ENCODE measurements at regions not wholly inside any gene's neighbourhood (a gene's known extent, or its start where the extent isn't known, plus 50 kb on each side); places are given as distances from the start of the nearest gene placed in this dataset.

DNA sequence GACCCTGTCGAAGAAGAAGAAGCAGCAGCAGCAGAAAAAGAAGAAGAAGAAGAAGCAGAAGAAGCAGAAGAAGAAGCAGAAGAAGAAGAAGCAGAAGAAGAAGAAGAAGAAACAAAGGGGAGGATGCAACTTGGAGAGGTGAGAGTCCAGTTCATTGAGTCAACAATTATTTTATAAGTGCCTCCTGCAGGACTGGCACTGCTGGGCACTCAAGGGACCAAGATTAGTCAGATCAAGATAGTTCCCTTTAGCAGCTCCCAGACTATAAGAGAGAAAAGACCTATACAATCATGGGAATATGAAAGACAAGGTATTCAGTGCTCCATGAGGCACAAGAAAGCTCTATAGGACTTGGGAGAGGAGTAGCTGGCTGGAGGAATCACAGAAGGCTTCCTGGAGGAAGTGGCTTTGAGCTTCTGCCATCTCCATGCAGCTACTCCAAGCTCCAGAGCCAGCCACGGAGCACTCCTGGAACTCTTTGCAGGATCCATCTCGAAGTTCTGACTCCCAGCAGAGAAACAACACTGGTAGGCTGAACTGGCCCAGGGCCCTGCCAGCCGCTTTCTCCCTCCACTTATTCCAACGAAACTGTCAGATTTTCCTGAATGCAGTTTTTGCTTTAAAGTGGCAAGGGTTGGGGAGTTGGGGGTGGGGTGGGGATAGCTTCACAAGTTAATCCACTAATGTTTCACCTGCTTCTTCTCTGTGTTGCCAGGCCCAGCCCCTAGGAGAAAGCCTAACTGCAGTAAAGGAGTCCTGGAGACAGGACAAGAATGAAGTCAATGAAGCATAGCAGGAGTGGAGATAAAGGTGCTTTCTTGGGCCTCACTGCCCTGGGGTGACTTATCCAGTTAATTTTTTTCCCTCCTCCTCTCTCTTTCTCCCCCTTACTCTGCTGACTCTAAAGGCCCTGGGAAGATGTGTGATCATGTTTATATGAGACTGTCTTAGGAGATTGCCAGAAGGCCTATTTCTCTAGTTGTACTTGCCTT lies 140.1 kb upstream of the PARP11 start:
- no peak for DNase-seq

DNA sequence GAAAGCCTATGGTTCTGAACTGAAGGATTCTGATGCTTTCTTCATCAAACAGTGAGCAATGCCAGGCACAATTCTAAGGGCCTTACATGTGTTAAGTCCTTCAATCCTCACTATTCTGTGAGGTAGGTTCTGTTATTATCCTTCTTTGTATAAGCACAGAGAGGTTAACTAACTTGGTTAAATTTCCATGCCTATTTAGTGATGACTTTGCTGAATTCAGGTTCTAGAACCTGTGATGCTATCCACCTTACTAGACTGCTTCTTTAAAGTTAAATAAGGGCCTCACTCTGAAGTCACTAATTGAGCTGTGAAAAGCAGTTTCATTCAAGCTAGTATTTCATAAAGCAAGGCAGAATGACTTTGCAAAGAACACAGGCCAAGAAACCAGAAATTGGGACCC lies 138.9 kb upstream of the PARP11 start:
- no peak for DNase-seq

DNA sequence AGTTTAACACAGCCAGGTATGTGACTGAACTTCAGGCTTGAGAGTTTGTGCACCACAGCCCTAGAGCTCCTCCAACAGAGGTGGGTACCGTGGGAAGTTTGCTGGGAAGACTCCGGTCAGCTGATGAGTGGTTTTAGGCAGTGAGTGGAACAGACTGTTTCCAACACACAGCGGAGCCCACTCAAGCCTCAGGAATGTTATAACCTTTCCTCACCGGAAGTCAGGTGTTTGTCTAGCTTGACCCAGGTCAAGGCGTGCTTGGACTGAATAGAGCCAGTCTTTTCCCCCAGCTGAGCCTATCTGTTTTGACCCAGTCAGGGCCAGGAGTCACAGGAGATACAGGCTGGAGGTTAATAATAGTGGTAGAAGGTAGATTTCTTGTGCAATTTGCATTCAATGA lies 138.4 kb upstream of the PARP11 start:
- DNase-seq, result no peak

DNA sequence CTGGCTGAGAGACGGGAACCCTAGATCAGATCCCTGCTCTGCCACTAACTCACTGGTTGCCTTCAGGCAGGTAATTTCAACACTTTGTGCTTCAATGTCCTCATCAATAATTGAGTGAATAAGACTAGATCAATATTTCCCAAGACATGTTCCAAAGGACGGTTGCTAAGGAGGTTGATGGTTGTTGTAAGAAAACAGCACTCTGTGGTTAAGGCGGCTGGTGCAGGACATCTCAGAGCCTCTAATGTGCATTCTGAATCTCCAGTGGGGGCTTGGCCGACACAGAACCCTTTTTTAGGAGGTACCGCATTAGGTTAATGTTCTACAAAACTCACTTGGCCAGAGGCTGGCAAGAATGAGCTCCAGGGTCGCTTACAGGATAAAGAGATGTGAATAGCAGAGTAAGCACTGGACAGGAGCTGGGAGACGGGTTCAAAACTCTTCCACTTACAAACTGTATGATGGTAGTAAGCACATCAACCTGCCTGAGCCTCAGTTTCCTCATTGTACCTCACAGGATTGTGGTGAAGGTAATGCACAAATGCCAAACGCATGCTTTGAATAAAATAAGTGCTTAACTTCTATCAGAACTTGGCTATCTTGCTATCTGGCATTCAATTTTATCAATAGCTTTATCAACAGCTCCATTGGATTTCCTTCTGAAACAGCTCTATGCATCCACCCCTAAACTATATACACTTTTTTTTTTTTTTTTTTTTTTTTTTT lies 136.9 kb upstream of the PARP11 start:
- DNase-seq, result no peak

DNA sequence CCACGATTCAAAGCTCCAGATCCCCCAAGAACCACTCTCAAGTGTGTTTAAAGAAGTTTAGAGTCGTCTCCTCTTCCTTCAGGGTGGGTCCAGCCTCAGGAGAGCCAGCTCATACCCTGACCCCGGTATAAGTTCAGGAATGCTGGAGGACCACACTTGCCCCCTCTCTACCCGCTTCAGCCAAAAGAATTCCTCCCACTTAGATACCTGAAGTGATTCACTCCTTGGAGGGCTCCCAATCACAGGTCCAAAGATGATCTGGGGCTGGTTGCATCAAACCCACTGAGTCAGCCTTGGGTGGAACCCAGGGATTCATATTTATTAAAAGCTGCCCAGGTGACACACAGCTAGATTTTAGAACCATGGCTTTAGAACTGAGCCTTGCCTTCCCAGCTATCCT lies 133.5 kb upstream of the PARP11 start:
- no peak for DNase-seq

DNA sequence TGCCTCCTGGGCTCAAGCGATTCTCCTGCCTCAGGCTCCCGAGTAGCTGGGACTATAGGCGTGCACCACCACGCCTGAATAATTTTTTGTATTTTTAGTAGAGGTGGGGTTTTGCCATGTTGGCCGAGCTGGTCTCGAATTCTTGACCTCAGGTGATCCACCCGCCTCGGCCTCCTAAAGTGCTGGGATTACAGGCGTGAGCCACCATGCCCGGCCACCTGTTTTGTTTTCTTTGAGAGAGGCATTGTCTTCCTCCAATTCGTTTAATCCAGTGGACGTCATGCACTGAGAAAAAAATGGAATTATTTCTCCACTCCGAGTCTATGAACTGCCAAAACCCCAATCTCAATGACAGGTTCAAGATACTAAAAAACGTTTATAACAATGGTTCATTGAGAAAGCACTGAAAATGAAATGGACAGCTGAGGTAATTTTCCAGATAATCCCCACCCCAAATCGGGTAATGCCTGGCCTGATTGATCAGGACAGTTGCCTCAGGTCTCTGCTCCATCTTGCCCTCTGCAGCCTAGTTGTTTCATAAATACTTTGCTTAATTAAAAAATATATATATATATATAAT lies 132.7 kb upstream of the PARP11 start:
- no peak for DNase-seq

DNA sequence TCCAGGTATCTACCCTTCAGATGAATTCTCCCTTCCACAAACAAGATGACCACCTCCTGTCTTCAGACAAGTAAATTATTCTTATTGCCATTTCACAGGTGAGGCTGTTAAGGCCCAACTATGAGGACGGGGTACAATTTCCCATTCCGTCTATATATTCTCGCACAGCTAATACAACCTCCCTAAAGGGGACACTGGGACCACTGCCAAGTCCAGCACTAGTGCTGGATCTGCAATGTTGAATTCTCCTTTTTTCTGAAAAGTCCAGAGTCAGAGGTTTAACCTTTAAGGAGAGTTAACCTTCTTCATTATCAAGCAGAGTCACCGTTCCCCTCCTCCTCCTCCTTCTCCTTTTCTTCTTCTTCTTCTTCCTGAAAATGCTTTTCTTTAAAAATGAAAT lies 130.4 kb upstream of the PARP11 start:
- no peak for DNase-seq

DNA sequence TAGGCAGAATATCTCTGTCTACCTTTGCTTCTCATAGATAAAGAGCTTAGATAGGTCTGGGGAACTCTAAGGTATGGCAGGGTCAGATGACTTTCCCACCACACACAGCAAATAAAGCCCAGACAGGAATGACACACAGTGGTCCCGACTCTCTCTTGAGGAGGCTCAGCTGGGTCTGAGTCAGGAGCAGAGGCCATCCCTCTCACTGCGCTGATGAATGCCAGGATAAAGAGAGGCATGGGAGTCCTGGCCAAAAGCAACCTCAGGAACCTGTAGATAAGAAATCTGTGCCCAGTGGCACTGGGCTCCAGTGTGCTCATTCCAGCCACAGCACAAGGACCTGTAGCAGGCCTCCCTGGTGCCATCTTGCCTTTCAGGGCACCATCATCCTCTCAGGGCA lies 129.4 kb upstream of the PARP11 start:
- no peak for DNase-seq

DNA sequence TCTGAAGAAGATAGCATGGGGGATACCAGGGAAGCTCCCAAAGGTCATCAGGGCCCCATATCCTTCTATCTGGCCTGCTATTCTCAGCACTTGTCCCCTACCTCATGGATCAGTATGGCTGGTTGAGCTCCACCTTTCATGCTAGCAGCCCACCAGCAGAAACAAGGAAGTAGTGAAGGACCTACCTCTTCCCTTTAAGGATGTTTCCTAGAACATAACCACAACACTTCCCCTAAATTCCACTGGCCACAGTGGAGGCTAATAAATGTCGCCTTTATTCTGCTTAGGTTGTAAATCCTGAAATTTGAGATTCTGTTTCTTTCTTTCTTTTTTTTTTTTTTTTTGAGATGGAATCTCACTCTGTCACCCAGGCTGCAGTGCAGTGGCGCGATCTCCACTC lies 128.6 kb upstream of the PARP11 start:
- DNase-seq, result no peak

DNA sequence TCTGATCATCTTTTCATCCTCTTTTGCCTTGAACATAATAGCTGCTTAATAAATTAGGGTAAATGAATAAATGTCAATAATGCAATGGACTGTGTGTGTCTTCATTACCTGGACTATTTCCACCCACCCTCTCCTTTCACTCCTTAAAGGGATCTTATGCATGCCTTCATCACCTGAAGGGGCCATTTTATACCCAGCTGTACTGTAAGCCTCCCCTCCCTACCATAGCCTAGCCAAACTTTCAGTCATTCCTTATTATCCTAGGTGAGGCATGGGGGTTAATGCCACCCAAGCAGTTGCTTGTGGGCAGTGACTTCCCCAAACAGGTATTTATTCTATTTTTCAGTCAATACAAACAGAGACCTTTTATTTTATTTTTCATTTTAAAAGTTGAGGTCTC lies 127.8 kb upstream of the PARP11 start:
- no peak for DNase-seq

DNA sequence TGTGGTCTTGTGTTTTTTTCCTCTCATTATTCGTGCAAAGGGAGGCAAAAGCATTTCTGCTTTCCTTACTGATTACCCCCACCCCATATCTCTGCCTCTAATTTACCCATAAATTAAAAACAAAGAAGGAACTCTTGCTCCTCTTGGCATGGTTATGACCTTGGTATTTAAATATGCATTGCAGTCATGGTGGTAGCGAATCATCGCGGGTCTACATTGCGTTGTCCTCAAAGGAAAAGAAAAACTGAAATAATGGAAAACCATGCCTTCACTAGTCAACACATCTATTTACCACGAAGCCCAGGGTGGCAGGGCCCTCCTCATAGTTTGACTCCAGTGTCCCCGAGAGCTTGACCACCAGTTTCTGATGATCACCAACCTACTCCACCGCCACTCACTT lies 126.7 kb upstream of the PARP11 start:
- DNase-seq, result no peak

DNA sequence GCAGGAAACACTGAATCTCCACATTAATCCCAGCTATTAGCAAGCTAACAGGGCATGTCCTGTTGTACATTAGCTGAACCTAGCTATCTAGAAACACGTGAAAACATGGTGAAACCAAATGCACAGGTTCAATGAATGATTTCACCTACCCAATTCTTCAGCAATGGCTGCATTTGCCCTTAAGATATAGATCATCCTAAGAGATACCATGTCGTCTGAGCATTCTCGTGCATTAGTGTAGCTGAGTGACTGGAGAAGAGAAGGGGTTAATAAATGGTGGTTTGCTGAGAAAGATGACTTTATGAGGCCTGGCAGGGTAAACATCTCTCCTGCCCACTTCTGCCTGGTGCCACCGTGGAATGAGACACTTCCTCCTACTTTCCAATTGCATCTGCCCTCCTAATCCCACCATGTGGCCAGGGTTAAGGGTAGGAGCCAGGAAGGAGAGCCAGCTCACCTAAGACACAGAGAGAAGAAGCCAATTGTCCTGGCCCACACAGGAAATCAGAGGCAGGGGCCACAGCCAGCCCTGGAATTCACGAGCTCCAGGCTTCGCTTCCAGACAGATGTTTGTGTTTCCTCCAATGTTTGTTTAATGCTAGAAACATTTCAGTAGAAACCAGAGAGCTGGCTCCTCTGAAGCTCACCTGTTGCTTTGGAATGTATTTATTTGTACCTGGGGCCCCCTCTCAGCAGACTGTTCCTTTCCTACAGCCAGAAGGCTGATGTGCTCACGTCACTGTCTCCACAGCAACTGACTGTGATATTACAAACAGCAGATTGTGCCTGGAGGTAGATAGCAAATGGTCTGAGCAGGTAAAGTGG lies 126.0 kb upstream of the PARP11 start:
- no peak for DNase-seq

DNA sequence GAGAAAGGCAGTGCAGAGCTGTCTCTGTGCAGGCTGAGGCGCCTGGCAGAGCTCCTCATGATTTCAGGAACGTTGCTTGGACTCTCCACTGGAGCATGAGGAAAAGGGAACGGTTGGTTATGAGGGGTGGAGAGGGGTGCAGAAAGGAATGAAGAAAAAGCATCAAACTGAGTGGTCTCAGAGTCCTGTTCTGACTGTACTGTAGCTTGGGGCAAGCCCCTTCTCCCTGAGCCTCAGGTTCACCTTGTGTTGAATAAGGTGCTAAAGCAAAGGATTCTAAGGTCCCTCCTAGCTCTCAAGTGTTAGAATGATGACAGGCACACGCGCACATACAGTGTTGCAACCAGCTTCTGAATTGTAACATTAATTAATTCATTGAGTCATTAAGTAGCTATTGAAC lies 125.2 kb upstream of the PARP11 start:
- no peak for DNase-seq

DNA sequence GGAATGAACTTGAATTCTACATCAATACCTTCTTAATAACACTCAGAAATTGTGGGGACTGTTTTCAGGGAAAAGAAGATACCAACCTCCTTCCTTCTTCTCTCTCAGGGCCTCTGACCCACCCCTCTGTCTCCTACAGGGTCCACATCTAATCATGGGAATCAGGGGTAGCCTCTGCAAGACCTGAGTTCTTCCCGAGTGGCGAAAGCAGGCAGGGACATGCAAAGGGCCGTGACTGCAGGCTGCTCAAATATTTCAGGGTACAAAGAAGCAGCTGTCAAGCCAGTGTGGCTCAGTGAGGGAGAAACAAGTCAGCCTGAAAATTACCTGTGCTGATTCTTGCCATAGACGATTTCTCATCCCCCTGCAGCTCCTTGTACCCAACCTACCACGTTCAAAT lies 123.1 kb upstream of the PARP11 start:
- no peak for DNase-seq

DNA sequence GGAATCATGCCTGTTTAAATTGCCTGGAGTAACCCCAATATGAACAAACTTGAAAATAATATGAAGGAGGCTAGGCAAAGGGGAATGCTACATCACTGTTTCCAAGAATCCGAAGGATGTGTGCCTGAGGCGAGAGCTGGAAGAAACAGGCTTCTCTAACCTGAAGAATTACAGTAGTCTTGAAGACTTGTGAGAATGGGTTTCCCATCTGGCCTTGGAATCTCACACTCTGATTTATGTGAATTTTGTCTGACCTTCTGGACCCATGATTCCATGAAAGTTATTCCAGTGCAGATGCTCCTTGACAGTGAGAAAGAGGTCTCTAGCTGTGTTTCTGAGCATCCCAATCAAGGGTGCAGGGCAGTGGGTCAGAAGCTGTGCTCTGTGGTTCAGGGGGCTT lies 122.1 kb upstream of the PARP11 start:
- DNase-seq, result no peak

DNA sequence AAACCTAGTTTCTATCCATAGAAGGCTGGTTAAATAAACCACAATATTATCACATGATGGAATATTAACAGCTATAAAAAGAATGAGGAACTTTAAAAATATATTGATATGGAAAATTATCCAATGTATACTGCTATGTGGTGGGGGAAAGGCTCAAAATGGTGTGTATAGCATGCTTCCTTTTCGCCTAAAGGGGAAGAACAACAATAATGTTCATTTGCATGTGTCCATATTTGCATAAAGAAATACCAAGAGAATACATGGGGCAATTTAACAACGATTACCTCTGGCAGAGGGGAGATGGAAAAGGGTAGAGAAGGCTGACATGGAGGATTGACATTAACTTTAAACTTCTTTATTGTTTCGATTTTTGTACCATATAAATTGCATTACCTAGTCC lies 121.3 kb upstream of the PARP11 start:
- DNase-seq, result no peak

DNA sequence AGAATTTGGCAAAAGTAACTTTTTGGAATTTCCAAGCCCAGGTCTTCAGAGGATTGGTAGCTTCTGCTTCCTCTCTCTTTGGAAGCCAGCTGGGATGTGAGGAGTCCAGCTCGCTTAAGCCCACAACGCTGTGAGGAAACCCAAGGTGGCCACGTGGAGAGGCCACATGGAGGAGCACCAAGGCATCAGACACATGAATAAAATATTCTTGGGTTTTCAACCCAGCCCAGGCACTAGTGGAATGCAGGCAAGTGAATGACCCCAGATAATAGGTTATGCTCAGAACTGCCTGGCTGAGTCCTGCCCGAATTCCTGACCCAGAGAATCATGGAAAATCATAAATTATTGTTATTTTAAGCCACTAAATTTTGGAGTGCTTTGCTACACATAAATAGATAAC lies 119.7 kb upstream of the PARP11 start:
- DNase-seq, result no peak

DNA sequence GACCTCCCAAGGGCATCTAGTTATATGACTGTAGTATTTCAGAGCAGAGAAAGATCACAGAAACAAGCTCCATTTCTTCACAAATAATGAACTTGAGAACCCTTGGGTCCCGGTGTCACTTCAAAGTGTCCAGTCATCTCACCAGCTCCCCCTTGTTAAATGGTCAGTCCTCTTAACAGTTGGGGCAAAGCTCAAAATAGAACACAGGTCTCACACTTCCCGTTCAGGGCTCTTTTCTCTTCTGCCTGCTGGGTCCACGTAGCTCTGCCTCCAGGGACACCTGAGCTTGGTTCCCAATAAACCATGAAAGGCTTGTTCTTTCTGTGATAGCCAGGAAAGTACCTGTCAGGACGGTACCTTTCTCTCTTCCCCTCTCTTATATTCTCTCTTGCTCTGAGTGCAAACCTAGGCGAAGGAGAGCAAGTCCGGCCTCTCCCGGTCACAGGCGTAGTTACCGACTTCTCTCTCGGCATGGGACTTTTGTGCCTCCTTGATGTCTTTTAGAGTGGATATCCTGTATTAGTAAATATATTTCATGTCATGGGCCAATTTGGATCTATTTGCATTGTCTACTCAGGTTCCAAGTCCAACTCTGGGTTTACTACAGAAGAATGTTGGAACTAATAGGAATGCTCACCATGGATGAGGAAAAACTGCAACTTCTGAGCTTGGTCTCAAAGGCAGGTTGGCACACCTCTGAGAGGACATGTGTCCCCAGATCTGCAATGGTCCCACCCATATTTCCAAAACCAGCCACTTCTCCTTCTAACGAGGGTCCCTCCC lies 118.8 kb upstream of the PARP11 start:
- no peak for DNase-seq

DNA sequence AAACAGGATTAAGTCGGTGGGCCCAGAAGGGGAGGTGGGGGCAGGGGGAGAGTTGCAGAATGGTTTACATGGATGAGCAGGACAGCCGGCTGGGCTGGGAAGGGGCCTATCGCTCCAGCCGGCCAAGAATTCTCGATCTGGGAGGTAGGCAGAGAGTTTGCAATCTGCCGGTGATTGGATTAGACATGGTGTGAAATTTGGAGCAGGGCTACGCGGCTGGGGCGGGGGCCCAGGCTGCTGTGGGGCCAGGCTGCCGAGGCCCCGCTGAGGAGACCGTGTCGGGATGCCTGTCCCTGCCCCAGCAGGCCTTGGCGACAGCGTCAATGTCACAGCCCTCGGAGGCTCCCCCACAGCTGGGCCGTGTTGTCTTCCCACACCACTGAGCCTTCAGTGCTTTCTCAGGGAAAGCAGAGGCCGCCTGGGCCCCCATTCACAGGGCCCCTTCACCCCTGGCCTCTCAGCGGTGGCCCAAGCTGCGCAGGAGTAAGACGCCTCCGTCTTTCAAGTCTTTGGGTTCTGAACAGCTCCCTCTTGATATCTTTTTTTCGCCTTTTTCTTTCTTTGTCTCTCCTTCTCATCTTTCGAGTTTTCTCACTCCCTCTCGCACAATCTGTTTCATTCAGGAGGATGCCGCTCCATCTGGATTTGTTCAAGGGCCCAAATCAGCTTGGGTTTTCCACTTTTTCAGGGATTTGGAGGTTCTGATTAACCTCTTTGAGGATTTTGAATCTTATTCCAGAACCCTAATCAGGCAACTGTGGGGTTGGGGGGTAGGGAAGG lies 117.5 kb upstream of the PARP11 start:
- no peak for DNase-seq

DNA sequence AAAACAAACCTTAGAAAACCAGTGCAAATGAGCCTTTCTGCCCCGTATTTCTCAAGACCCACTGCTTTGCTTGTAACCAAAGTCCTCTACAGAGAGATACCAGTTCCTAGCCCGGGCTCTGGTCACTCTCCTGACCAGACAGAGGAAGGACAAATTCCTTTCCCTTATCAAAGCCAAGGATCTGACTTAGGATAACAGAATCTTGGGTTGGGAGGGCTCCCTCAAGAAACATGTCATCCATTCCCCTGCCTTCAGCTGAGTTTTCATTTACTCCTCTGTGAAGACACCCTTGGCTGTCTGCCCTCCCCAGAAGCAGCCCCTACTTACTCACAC lies 116.0 kb upstream of the PARP11 start:
- no peak for DNase-seq

DNA sequence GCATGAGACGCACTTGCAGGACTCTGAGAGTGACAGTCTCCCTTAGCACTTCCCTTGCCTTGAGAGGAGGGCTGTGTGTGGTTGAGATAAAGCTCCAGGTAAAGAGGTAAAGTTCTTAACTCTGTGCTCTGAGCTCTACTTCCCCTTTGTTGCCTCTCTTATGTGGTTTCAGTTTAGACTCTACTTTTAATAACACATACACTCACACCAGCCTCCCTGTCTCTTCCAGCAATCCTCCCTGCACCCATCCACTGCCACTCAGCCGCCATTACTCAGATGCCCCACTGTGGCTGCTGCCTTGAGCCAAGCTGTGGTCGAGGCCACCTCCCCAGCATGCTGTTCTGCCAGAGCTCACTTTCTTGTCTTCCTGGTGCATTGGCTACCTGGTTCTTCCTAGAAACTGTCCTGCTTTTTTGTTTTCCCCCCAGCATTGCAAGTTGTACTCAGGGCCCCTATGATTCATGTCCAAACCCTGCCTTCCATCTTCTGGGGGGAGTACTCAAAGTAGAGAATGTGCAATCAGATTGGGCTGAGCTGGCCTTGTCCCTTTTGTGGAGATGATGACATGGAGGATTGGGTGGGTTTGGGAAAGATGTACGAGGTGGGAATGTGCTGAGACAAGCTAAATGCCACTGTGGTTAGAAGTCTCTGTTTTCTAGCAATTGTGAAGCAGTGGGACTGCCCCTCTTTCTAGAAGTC lies 115.5 kb upstream of the PARP11 start:
- DNase-seq, result no peak

All from NCI-H2081 (cell line).